WTC11 (cell line): ENCODE measurements at regions not wholly inside any gene's neighbourhood (a gene's known extent, or its start where the extent isn't known, plus 50 kb on each side); places are given as distances from the start of the nearest gene placed in this dataset.

ENCODE experiments used
- ATAC-seq: fragments of 200-7000 bp; cut with Tn5 transposase; 2 replicates; pipeline ENCODE4 v1.10.0; 2021; ENCODE audit warnings: mild to moderate bottlenecking, moderate library complexity
- CTCF ChIA-PET: fragments of 300-600 bp; sonication (Branson Sonifier 250); formaldehyde crosslinking; loops from one replicate; lab custom pipeline; 2021; ENCODE audit warnings: antibody characterized with exemption; lab: Charles Lee
- POLR2A ChIA-PET: fragments of 350-600 bp; sonication (Branson Sonifier 250); formaldehyde crosslinking; loops from one replicate; lab custom pipeline; 2021; ENCODE audit warnings: antibody characterized with exemption; lab: Charles Lee
- DNase-seq: peaks from one replicate; pipeline ENCODE4 v3.0.0; 2021; ENCODE audit warnings: low spot score
- H3K27ac Mint-ChIP-seq: 2 replicates; pipeline ENCODE4 v1.8.0; 2021; ENCODE audit warnings: mixed read lengths
- H3K27me3 Mint-ChIP-seq: 2 replicates; pipeline ENCODE4 v1.8.0; 2021; ENCODE audit warnings: low read depth, mild to moderate bottlenecking, moderate library complexity, mixed read lengths
- H3K36me3 Mint-ChIP-seq: 2 replicates; pipeline ENCODE4 v1.8.0; 2021; ENCODE audit warnings: mixed read lengths
- H3K4me1 Mint-ChIP-seq: 2 replicates; pipeline ENCODE4 v1.8.0; 2022; ENCODE audit warnings: mixed read lengths
- H3K4me3 Mint-ChIP-seq: 2 replicates; pipeline ENCODE4 v1.8.0; 2021; ENCODE audit warnings: mild to moderate bottlenecking, moderate library complexity, mixed read lengths
- H3K9me3 Mint-ChIP-seq: 2 replicates; pipeline ENCODE4 v1.8.0; 2021; ENCODE audit warnings: mixed read lengths
- ATF1 ChIP-seq: sonication (generic); formaldehyde crosslinking; IDR thresholded peaks from 2 replicates; pipeline ENCODE4 v1.8.1; 2023; ENCODE audit warnings: mild to moderate bottlenecking, moderate library complexity, missing genetic modification reagents
- ELF4 ChIP-seq: sonication (generic); formaldehyde crosslinking; IDR thresholded peaks from 2 replicates; pipeline ENCODE4 v1.8.1; 2022; ENCODE audit warnings: low read depth, mild to moderate bottlenecking, moderate library complexity, missing genetic modification reagents
- JUN ChIP-seq: sonication (generic); formaldehyde crosslinking; IDR thresholded peaks from 2 replicates; pipeline ENCODE4 v1.8.0; 2023; ENCODE audit warnings: mild to moderate bottlenecking, missing genetic modification reagents
- NFYB ChIP-seq: sonication (generic); formaldehyde crosslinking; conservative IDR thresholded peaks from 2 replicates; pipeline ENCODE4 v1.8.0; 2022; ENCODE audit warnings: low read depth, missing genetic modification reagents
- NR3C1 ChIP-seq: sonication (generic); formaldehyde crosslinking; conservative IDR thresholded peaks from 2 replicates; pipeline ENCODE4 v1.8.1; 2023; ENCODE audit warnings: low read depth, mild to moderate bottlenecking, missing genetic modification reagents
- SP1 ChIP-seq: sonication (generic); formaldehyde crosslinking; conservative IDR thresholded peaks from 2 replicates; pipeline ENCODE4 v1.8.1; 2022; ENCODE audit warnings: missing genetic modification reagents
- ZNF138 ChIP-seq: sonication (generic); formaldehyde crosslinking; conservative IDR thresholded peaks from 2 replicates; pipeline ENCODE4 v1.8.1; 2022; ENCODE audit warnings: mild to moderate bottlenecking, moderate library complexity, missing genetic modification reagents
- ZNF317 ChIP-seq: sonication (generic); formaldehyde crosslinking; IDR thresholded peaks from 2 replicates; pipeline ENCODE4 v1.8.1; 2023; ENCODE audit warnings: low read depth, mild to moderate bottlenecking, moderate library complexity, missing genetic modification reagents, borderline replicate concordance
- ZNF423 ChIP-seq: fragments of 250-450 bp; sonication (Bioruptor Pico); IDR thresholded peaks from 2 replicates; pipeline ENCODE4 v2.1.2; 2022; ENCODE audit warnings: mild to moderate bottlenecking, moderate library complexity
- TF ChIP-seq, protein P1 (sequence below): sonication (generic); formaldehyde crosslinking; IDR thresholded peaks from 2 replicates; pipeline ENCODE4 v1.8.0; 2023; ENCODE audit warnings: missing genetic modification reagents
- TF ChIP-seq, protein P2 (sequence below): sonication (generic); formaldehyde crosslinking; IDR thresholded peaks from 2 replicates; pipeline ENCODE4 v1.8.0; 2022; ENCODE audit warnings: mild to moderate bottlenecking, missing genetic modification reagents
- TF ChIP-seq, protein P3 (sequence below): sonication (generic); formaldehyde crosslinking; IDR thresholded peaks from 2 replicates; pipeline ENCODE4 v1.8.0; 2022; ENCODE audit warnings: mild to moderate bottlenecking, missing genetic modification reagents
- TF ChIP-seq, protein P4 (sequence below): sonication (generic); formaldehyde crosslinking; IDR thresholded peaks from 2 replicates; pipeline ENCODE4 v1.8.1; 2023; ENCODE audit warnings: mild to moderate bottlenecking, missing genetic modification reagents, moderate library complexity
- TF ChIP-seq, protein P5 (sequence below): fragments of 250-450 bp; sonication (Bioruptor Pico); IDR thresholded peaks from 2 replicates; pipeline ENCODE4 v1.9.0; 2021; ENCODE audit warnings: mild to moderate bottlenecking
- TF ChIP-seq, protein P6 (sequence below): sonication (generic); formaldehyde crosslinking; IDR thresholded peaks from 2 replicates; pipeline ENCODE4 v1.8.0; 2022; ENCODE audit warnings: mild to moderate bottlenecking, missing genetic modification reagents
- TF ChIP-seq, protein P7 (sequence below): sonication (generic); formaldehyde crosslinking; IDR thresholded peaks from 2 replicates; pipeline ENCODE4 v1.8.0; 2022; ENCODE audit warnings: missing genetic modification reagents
- TF ChIP-seq, protein P8 (sequence below): sonication (generic); formaldehyde crosslinking; IDR thresholded peaks from 2 replicates; pipeline ENCODE4 v1.8.1; 2023; ENCODE audit warnings: mild to moderate bottlenecking, missing genetic modification reagents, borderline replicate concordance

DNA sequence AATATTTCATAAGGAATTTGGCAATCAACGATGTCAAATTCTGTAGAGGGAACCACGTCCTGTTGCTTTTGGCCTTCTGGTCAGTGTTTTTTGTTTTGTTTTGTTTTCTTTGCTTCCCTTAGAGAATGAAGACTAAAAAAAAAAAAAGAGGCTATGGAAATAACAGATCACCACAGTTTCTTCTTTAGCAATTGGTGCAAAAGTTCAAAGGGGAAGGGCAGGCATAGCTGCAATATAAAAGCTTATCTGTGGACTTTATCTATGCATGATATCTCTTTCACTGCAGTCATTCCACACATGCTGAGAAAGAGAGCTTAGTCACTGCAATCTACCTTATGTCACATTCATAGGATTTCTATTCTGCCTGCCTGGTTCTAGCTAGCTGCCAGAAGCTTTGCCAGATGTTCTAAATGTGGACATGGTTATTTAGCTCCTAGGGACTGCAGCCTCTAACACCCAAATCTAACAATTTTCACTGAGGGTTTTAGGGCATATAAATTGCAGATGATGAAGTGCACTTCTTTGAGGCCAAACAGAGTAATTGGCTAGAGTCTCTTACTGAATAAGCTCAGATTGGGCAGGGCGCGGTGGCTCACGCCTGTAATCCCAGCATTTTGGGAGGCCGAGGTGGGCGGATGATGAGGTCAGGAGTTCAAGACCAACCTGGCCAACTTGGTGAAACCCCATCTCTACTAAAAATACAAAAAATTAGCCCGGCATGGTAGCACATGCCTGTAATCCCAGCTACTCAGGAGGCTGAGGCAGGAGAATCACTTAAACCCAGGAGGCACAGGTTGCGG is 637.2 kb downstream of the NTRK3 start (continued):
- TF ChIP-seq, protein P1, sequence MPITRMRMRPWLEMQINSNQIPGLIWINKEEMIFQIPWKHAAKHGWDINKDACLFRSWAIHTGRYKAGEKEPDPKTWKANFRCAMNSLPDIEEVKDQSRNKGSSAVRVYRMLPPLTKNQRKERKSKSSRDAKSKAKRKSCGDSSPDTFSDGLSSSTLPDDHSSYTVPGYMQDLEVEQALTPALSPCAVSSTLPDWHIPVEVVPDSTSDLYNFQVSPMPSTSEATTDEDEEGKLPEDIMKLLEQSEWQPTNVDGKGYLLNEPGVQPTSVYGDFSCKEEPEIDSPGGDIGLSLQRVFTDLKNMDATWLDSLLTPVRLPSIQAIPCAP (CRISPR knock-in tag) = no peak
- TF ChIP-seq, protein P2, sequence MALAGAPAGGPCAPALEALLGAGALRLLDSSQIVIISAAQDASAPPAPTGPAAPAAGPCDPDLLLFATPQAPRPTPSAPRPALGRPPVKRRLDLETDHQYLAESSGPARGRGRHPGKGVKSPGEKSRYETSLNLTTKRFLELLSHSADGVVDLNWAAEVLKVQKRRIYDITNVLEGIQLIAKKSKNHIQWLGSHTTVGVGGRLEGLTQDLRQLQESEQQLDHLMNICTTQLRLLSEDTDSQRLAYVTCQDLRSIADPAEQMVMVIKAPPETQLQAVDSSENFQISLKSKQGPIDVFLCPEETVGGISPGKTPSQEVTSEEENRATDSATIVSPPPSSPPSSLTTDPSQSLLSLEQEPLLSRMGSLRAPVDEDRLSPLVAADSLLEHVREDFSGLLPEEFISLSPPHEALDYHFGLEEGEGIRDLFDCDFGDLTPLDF = no peak
- TF ChIP-seq, protein P3, sequence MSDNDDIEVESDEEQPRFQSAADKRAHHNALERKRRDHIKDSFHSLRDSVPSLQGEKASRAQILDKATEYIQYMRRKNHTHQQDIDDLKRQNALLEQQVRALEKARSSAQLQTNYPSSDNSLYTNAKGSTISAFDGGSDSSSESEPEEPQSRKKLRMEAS = no peak
- no peak for TF ChIP-seq NR3C1
- TF ChIP-seq, protein P4, sequence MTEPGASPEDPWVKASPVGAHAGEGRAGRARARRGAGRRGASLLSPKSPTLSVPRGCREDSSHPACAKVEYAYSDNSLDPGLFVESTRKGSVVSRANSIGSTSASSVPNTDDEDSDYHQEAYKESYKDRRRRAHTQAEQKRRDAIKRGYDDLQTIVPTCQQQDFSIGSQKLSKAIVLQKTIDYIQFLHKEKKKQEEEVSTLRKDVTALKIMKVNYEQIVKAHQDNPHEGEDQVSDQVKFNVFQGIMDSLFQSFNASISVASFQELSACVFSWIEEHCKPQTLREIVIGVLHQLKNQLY (CRISPR knock-in tag) = no peak
- TF ChIP-seq ZNF317 (CRISPR knock-in tag) = no peak
- no peak for TF ChIP-seq SP1 (CRISPR knock-in tag)

DNA sequence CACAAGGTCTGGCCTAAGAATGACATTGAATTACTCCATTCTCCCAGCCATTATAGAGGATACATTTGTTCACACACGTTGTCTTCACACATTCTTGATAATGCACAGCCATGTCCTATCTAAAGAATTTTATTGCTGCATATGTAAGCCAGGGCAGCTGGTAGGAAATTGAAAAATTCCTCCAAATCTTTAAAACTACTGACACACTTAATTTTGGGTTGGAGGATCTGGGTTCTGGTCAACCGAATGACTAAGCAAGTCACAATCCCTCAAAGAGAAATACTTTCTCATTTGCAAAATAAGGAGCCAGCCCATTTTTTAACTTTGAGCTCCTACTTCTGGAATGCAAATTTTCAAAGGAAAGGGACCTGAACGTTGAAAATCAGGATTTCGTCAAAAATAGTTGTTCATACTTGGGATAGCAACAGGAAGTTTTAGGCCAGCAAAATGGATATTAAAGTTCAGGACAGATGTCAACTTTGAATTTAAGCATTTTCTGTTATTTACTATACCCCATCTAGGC is 638.3 kb downstream of the NTRK3 start:
- ChIA-PET CTCF (no interaction called here), POLR2A (no interaction called here)
- TF ChIP-seq, protein P5, sequence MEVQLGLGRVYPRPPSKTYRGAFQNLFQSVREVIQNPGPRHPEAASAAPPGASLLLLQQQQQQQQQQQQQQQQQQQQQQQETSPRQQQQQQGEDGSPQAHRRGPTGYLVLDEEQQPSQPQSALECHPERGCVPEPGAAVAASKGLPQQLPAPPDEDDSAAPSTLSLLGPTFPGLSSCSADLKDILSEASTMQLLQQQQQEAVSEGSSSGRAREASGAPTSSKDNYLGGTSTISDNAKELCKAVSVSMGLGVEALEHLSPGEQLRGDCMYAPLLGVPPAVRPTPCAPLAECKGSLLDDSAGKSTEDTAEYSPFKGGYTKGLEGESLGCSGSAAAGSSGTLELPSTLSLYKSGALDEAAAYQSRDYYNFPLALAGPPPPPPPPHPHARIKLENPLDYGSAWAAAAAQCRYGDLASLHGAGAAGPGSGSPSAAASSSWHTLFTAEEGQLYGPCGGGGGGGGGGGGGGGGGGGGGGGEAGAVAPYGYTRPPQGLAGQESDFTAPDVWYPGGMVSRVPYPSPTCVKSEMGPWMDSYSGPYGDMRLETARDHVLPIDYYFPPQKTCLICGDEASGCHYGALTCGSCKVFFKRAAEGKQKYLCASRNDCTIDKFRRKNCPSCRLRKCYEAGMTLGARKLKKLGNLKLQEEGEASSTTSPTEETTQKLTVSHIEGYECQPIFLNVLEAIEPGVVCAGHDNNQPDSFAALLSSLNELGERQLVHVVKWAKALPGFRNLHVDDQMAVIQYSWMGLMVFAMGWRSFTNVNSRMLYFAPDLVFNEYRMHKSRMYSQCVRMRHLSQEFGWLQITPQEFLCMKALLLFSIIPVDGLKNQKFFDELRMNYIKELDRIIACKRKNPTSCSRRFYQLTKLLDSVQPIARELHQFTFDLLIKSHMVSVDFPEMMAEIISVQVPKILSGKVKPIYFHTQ (CRISPR knock-in tag) = no peak
- TF ChIP-seq NFYB (CRISPR knock-in tag) (no peak), ELF4 (CRISPR knock-in tag) (no peak)
- Mint-ChIP-seq H3K4me3 (no peak overlapping the region), H3K36me3 (no peaks in the 10 kb centered on the region), H3K4me1 (peaks cover 5% of the 10 kb centered on the region), H3K9me3 (peaks cover 15% of the 10 kb centered on the region), H3K27ac (no peak overlapping the region), H3K27me3 (no peaks in the 10 kb centered on the region)
- no peak for DNase-seq
- no peak for ATAC-seq

DNA sequence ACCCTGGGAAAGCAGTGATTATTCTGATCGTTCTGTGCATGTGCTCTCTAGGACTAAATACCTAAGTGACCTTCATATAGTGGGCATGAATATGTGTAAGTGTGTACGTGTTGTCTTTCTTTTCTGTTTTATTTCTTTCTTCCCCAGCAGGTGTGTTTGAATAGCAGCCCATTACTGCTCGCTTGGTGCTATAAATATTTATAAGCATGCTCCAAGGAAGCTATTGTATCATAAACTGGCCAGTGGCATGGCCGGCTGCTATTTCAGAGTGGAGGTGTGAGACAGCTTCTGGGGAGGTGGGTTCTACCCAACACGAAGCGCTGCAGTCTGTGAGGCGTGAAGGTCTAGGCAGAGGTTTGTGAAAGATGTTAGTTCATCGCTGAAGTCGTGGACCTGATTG is 641.8 kb downstream of the NTRK3 start:
- H3K9me3 Mint-ChIP-seq = peaks cover 8% of the 10 kb centered on the region; the same call in 1 of the 2 replicates
- H3K36me3 Mint-ChIP-seq = no peaks in the 10 kb centered on the region
- no peak for ATAC-seq
- TF ChIP-seq ZNF423 (CRISPR knock-in tag) (no peak), ZNF138 (CRISPR knock-in tag) (no peak), ATF1 (CRISPR knock-in tag) (no peak), JUN (CRISPR knock-in tag) (no peak)
- TF ChIP-seq, protein P6, sequence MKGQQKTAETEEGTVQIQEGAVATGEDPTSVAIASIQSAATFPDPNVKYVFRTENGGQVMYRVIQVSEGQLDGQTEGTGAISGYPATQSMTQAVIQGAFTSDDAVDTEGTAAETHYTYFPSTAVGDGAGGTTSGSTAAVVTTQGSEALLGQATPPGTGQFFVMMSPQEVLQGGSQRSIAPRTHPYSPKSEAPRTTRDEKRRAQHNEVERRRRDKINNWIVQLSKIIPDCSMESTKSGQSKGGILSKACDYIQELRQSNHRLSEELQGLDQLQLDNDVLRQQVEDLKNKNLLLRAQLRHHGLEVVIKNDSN (CRISPR knock-in tag) = no peak
- TF ChIP-seq, protein P7, sequence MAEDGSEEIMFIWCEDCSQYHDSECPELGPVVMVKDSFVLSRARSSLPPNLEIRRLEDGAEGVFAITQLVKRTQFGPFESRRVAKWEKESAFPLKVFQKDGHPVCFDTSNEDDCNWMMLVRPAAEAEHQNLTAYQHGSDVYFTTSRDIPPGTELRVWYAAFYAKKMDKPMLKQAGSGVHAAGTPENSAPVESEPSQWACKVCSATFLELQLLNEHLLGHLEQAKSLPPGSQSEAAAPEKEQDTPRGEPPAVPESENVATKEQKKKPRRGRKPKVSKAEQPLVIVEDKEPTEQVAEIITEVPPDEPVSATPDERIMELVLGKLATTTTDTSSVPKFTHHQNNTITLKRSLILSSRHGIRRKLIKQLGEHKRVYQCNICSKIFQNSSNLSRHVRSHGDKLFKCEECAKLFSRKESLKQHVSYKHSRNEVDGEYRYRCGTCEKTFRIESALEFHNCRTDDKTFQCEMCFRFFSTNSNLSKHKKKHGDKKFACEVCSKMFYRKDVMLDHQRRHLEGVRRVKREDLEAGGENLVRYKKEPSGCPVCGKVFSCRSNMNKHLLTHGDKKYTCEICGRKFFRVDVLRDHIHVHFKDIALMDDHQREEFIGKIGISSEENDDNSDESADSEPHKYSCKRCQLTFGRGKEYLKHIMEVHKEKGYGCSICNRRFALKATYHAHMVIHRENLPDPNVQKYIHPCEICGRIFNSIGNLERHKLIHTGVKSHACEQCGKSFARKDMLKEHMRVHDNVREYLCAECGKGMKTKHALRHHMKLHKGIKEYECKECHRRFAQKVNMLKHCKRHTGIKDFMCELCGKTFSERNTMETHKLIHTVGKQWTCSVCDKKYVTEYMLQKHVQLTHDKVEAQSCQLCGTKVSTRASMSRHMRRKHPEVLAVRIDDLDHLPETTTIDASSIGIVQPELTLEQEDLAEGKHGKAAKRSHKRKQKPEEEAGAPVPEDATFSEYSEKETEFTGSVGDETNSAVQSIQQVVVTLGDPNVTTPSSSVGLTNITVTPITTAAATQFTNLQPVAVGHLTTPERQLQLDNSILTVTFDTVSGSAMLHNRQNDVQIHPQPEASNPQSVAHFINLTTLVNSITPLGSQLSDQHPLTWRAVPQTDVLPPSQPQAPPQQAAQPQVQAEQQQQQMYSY (CRISPR knock-in tag) = no peak
- TF ChIP-seq, protein P8, sequence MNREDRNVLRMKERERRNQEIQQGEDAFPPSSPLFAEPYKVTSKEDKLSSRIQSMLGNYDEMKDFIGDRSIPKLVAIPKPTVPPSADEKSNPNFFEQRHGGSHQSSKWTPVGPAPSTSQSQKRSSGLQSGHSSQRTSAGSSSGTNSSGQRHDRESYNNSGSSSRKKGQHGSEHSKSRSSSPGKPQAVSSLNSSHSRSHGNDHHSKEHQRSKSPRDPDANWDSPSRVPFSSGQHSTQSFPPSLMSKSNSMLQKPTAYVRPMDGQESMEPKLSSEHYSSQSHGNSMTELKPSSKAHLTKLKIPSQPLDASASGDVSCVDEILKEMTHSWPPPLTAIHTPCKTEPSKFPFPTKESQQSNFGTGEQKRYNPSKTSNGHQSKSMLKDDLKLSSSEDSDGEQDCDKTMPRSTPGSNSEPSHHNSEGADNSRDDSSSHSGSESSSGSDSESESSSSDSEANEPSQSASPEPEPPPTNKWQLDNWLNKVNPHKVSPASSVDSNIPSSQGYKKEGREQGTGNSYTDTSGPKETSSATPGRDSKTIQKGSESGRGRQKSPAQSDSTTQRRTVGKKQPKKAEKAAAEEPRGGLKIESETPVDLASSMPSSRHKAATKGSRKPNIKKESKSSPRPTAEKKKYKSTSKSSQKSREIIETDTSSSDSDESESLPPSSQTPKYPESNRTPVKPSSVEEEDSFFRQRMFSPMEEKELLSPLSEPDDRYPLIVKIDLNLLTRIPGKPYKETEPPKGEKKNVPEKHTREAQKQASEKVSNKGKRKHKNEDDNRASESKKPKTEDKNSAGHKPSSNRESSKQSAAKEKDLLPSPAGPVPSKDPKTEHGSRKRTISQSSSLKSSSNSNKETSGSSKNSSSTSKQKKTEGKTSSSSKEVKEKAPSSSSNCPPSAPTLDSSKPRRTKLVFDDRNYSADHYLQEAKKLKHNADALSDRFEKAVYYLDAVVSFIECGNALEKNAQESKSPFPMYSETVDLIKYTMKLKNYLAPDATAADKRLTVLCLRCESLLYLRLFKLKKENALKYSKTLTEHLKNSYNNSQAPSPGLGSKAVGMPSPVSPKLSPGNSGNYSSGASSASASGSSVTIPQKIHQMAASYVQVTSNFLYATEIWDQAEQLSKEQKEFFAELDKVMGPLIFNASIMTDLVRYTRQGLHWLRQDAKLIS (CRISPR knock-in tag) = no peak

More for the DNA sequence above, 641.8 kb downstream of the NTRK3 start:
- Mint-ChIP-seq H3K27me3 (no peaks in the 10 kb centered on the region), H3K27ac (no peak overlapping the region), H3K4me1 (peaks cover 12% of the 10 kb centered on the region), H3K4me3 (no peak overlapping the region)
- ChIA-PET CTCF (interaction anchor here (0.9 to 1.7 kb wide), 2 partner anchors 9 kb away, joined by 3 to 4 read pairs; no protein-coding TSS in a partner anchor), POLR2A (no interaction called here)
- no peak for DNase-seq
